Endothelial cell of umbilical vein (primary cell): ENCODE measurements at regions not wholly inside any gene's neighbourhood (a gene's known extent, or its start where the extent isn't known, plus 50 kb on each side); places are given as distances from the start of the nearest gene placed in this dataset.

Experiments used
- BruUV-seq: library from RNA; stranded (reverse); fragments of 400-500 nt; replicated peaks from 2 replicates; lab custom pipeline; 2021; lab: Mats Ljungman, UMichigan
- CTCF ChIA-PET: fragments of 300-600, 350-600 bp; sonication (Branson Sonifier 250); formaldehyde crosslinking; loops from one replicate; lab custom pipeline; 2021; ENCODE audit warnings: antibody characterized with exemption, inconsistent platforms; lab: Charles Lee
- POLR2A ChIA-PET: fragments of 300-600, 350-600 bp; sonication (Branson Sonifier 250); formaldehyde crosslinking; loops from one replicate; lab custom pipeline; 2021; ENCODE audit warnings: antibody characterized with exemption, inconsistent platforms; lab: Charles Lee
- DNase-seq: peaks from one replicate; pipeline ENCODE4 v3.0.0-alpha.2; 2011; ENCODE audit warnings: low read depth, low spot score
- FAIRE-seq: peaks from 2 replicates; lab custom pipeline; 2011; peaks lifted over from hg19 to GRCh38; lab: Jason Lieb, UNC
- H2AFZ ChIP-seq: 2 replicates; pipeline ENCODE4 v1.6.0; 2012; ENCODE audit warnings: low read depth, low read length, control low read depth, inconsistent platforms
- H3K27ac ChIP-seq: 2 replicates; pipeline ENCODE4 v1.5.1; 2011; ENCODE audit warnings: low read depth, mild to moderate bottlenecking, control low read depth, low read length, moderate library complexity; ENCODE audit not compliant: insufficient read depth
- H3K27me3 ChIP-seq, 2 experiments: 2 replicates each; pipeline versions ENCODE4 v1.6.0 to v1.6.1; 2011; ENCODE audit warnings: low read length in 2 of 2, mixed read lengths in 1 of 2; ENCODE audit not compliant: control insufficient read depth in 2 of 2, insufficient read depth in 2 of 2
- H3K36me3 ChIP-seq, 2 experiments: 2 replicates in 1 of 2; 3 replicates in 1 of 2; pipeline ENCODE4 v1.5.1; 2011; ENCODE audit warnings: low read length in 2 of 2, mild to moderate bottlenecking in 1 of 2, moderate library complexity in 1 of 2; ENCODE audit not compliant: control insufficient read depth in 2 of 2, insufficient read depth in 2 of 2; ENCODE audit errors: extremely low read depth in 1 of 2
- H3K4me1 ChIP-seq: 3 replicates; pipeline ENCODE4 v1.5.1; 2011; ENCODE audit warnings: mild to moderate bottlenecking, low read length; ENCODE audit not compliant: control insufficient read depth, insufficient read depth; ENCODE audit errors: extremely low read depth
- H3K4me2 ChIP-seq: 2 replicates; pipeline ENCODE4 v1.6.1; 2011; ENCODE audit warnings: low read length, control low read depth, mixed read lengths; ENCODE audit not compliant: insufficient read depth
- H3K4me3 ChIP-seq, 3 experiments: fragments of 200-600 bp in 1 of 3; sonication (generic), shearing (Covaris generic) in 1 of 3; replicated peaks in 1 of 3; 2 replicates each; pipeline ENCODE4 v1.5.1; 2011 to 2016; ENCODE audit warnings: control low read depth in 3 of 3, low read length in 3 of 3, mild to moderate bottlenecking in 2 of 3, inconsistent platforms in 1 of 3, low read depth in 1 of 3, moderate library complexity in 1 of 3; ENCODE audit not compliant: insufficient read depth in 1 of 3
- H3K79me2 ChIP-seq: 2 replicates; pipeline ENCODE4 v1.6.0; 2012; ENCODE audit warnings: low read length, inconsistent platforms; ENCODE audit not compliant: control insufficient read depth, insufficient read depth
- H3K9ac ChIP-seq: replicated peaks from 2 replicates; pipeline ENCODE3; 2011; ENCODE audit warnings: low read length, control low read depth; ENCODE audit not compliant: insufficient read depth; ENCODE audit errors: extremely low read depth
- H3K9me1 ChIP-seq: replicated peaks from 3 replicates; pipeline ENCODE4 v1.6.0; 2011; ENCODE audit warnings: mild to moderate bottlenecking, low read length; ENCODE audit not compliant: control insufficient read depth, insufficient read depth; ENCODE audit errors: extremely low read depth
- H3K9me3 ChIP-seq: replicated peaks from 2 replicates; pipeline ENCODE4 v1.5.1; 2012; ENCODE audit warnings: low read length, inconsistent platforms; ENCODE audit not compliant: control insufficient read depth, insufficient read depth
- H4K20me1 ChIP-seq: replicated peaks from 2 replicates; pipeline ENCODE3; 2011; ENCODE audit warnings: mild to moderate bottlenecking, low read length; ENCODE audit not compliant: control insufficient read depth, insufficient read depth; ENCODE audit errors: extremely low read depth
- CTCF ChIP-seq, 2 donors: IDR thresholded peaks; 1 replicate in 1 of 2; 2 replicates in 1 of 2; pipeline ENCODE4 v1.5.1; 2011; ENCODE audit warnings: low read length in 2 of 2, mild to moderate bottlenecking in 2 of 2, moderate library complexity in 2 of 2, control low read depth in 1 of 2, inconsistent platforms in 1 of 2, low read depth in 1 of 2; ENCODE audit not compliant: insufficient read depth in 1 of 2; ENCODE audit errors: extremely low read depth in 1 of 2
- EZH2 ChIP-seq: IDR thresholded peaks from 2 replicates; pipeline ENCODE4 v1.6.1; 2012; ENCODE audit warnings: borderline replicate concordance, low read depth, mild to moderate bottlenecking, moderate library complexity, low read length, inconsistent platforms; ENCODE audit not compliant: severe bottlenecking
- FOS ChIP-seq: IDR thresholded peaks from 2 replicates; pipeline ENCODE4 v1.6.1; 2011; ENCODE audit warnings: mild to moderate bottlenecking, low read length, moderate library complexity, borderline replicate concordance; ENCODE audit not compliant: insufficient read depth
- GATA2 ChIP-seq: IDR thresholded peaks from 2 replicates; pipeline ENCODE4 v1.7.0; 2011; ENCODE audit warnings: low read depth, mild to moderate bottlenecking, moderate library complexity, mixed read lengths, low read length; ENCODE audit not compliant: insufficient read length, insufficient read depth
- JUN ChIP-seq: IDR thresholded peaks from 2 replicates; pipeline ENCODE4 v1.6.1; 2011; ENCODE audit warnings: borderline replicate concordance, low read depth; ENCODE audit not compliant: insufficient read length, insufficient read depth
- MAX ChIP-seq: IDR thresholded peaks from 2 replicates; pipeline ENCODE4 v1.6.1; 2011; ENCODE audit not compliant: insufficient read depth, insufficient read length
- MYC ChIP-seq: IDR thresholded peaks from one replicate; pipeline ENCODE4 v1.6.1; 2011; ENCODE audit warnings: mild to moderate bottlenecking, low read depth, low read length
- POLR2A ChIP-seq: IDR thresholded peaks from 2 replicates; pipeline ENCODE4 v1.6.1; 2012; ENCODE audit warnings: low read depth, mild to moderate bottlenecking, control low read depth, low read length
- POLR2AphosphoS5 ChIP-seq: IDR thresholded peaks from 2 replicates; pipeline ENCODE4 v1.6.1; 2012; ENCODE audit warnings: low read depth, mild to moderate bottlenecking, control low read depth, low read length, moderate library complexity; ENCODE audit not compliant: insufficient read depth
- dilution Hi-C: fragments of 300-500 bp; cut with MboI; formaldehyde crosslinking; loops from one replicate; pipeline ENCODE4 v1.15.0; 2019; ENCODE audit warnings: low sequenced_read_pairs; ENCODE audit not compliant: extremely low pct_ligation_motif_present
- intact Hi-C: fragments of 100-400 bp; cut with micrococcal nuclease; formaldehyde crosslinking; loops from one replicate; pipeline ENCODE4 v1.10.0; 2022

GRCh38 chr15:91703274-91703673 is 150.2 kb upstream of the SLCO3A1 start:
- no peak for TF ChIP-seq MAX
- TF ChIP-seq FOS = no peak
- TF ChIP-seq POLR2A = no peak
- no peak for TF ChIP-seq MYC
- no peak for TF ChIP-seq JUN
- TF ChIP-seq CTCF (IDR thresholded peaks at IDR 0.05; ENCODE audit: extremely low read depth in 1 of 2, insufficient read depth in 1 of 2, low read depth in 1 of 2, low read length in 2 of 2) = no peak
- no peak for TF ChIP-seq GATA2
- TF ChIP-seq POLR2AphosphoS5 = no peak
- no peak for TF ChIP-seq EZH2
- no peak for DNase-seq
- H3K4me3 ChIP-seq = no peak overlapping the region
- H3K4me1 ChIP-seq = no peaks in the 10 kb centered on the region
- H3K4me2 ChIP-seq = no peak overlapping the region
- no peaks in the 10 kb centered on the region for H4K20me1 ChIP-seq
- H3K9me3 ChIP-seq = peaks cover 2% of the 10 kb centered on the region
- H2AFZ ChIP-seq = no peak overlapping the region
- FAIRE-seq = no peak
- no peak overlapping the region for H3K27ac ChIP-seq
- no peaks in the 10 kb centered on the region for H3K27me3 ChIP-seq
- intact Hi-C loops = no loop called here
- no peaks in the 10 kb centered on the region for H3K79me2 ChIP-seq
- BruUV-seq = no TSS peak
- dilution Hi-C loops = no loop called here
- ChIA-PET POLR2A (no interaction called here), CTCF (no interaction called here)
- no peaks in the 10 kb centered on the region for H3K9me1 ChIP-seq
- H3K36me3 ChIP-seq = no peaks in the 10 kb centered on the region
- no peak overlapping the region for H3K9ac ChIP-seq
